ENCODE measurements at regions not wholly inside any gene's neighbourhood (a gene's known extent, or its start where the extent isn't known, plus 50 kb on each side); places are given as distances from the start of the nearest gene placed in this dataset.

GRCh38 chr11:69972351-69972802 is 105.7 kb upstream of the ANO1 start:
- H3K27me3 ChIP-seq (ENCODE audit: insufficient read depth, low read length, poor library complexity, severe bottlenecking): no peaks in the 10 kb centered on the region
- H3K4me1 ChIP-seq (ENCODE audit: insufficient read depth, low read length, poor library complexity, severe bottlenecking): peaks cover 13% of the 10 kb centered on the region
- no peaks in the 10 kb centered on the region for H3K79me2 ChIP-seq (ENCODE audit: insufficient read depth, low read length)
- H3K4me3 ChIP-seq (ENCODE audit: low read length, poor library complexity, severe bottlenecking): no peak overlapping the region
- H2AFZ ChIP-seq (ENCODE audit: low read length): peak overlapping the region; percentile 37; the same call in 1 of the 2 replicates
- no peaks in the 10 kb centered on the region for H3K36me3 ChIP-seq (ENCODE audit: insufficient read depth, low read length)
- no peaks in the 10 kb centered on the region for H3K9me3 ChIP-seq (ENCODE audit: insufficient read depth, low read depth, low read length)
- no peak overlapping the region for H3K9ac ChIP-seq (ENCODE audit: low read depth, low read length, poor library complexity, severe bottlenecking)
- no peaks in the 10 kb centered on the region for H3F3A ChIP-seq (ENCODE audit: low read depth)
- no peaks in the 10 kb centered on the region for H4K20me1 ChIP-seq (ENCODE audit: insufficient read depth, low read length, poor library complexity, severe bottlenecking)
- peak overlapping the region; percentile 4 for H3K4me2 ChIP-seq (ENCODE audit: low read depth, low read length, poor library complexity, severe bottlenecking)
- H3K9me2 ChIP-seq (replicated peaks; ENCODE audit: low read depth, low read length): no peaks in the 10 kb centered on the region
- TF ChIP-seq EZH2phosphoT487 (IDR thresholded peaks at IDR 0.05; ENCODE audit: borderline replicate concordance): no peak
- no peak for TF ChIP-seq CTCF (conservative IDR thresholded peaks at IDR 0.05; ENCODE audit: low read length)

- TF ChIP-seq EZH2phosphoT487 (IDR thresholded peaks at IDR 0.05; ENCODE audit: borderline replicate concordance): no peak
- H3K4me3 ChIP-seq (ENCODE audit: low read length, poor library complexity, severe bottlenecking): no peak overlapping the region
- no peaks in the 10 kb centered on the region for H4K20me1 ChIP-seq (ENCODE audit: insufficient read depth, low read length, poor library complexity, severe bottlenecking)
- H3K4me1 ChIP-seq (ENCODE audit: insufficient read depth, low read length, poor library complexity, severe bottlenecking): peaks cover 13% of the 10 kb centered on the region
- no peaks in the 10 kb centered on the region for H3K36me3 ChIP-seq (ENCODE audit: insufficient read depth, low read length)
- no peaks in the 10 kb centered on the region for H3K27me3 ChIP-seq (ENCODE audit: insufficient read depth, low read length, poor library complexity, severe bottlenecking)
- H3F3A ChIP-seq (ENCODE audit: low read depth): no peaks in the 10 kb centered on the region
- H3K9ac ChIP-seq (ENCODE audit: low read depth, low read length, poor library complexity, severe bottlenecking): no peak overlapping the region
- H3K4me2 ChIP-seq (ENCODE audit: low read depth, low read length, poor library complexity, severe bottlenecking): no peak overlapping the region
- no peaks in the 10 kb centered on the region for H3K79me2 ChIP-seq (ENCODE audit: insufficient read depth, low read length)
- no peaks in the 10 kb centered on the region for H3K9me2 ChIP-seq (replicated peaks; ENCODE audit: low read depth, low read length)
- no peaks in the 10 kb centered on the region for H3K9me3 ChIP-seq (ENCODE audit: insufficient read depth, low read depth, low read length)
- H2AFZ ChIP-seq (ENCODE audit: low read length): no peak overlapping the region
Observed at GRCh38 chr11:69974528-69974927, 103.6 kb upstream of the ANO1 start.

- H3K79me2 ChIP-seq (ENCODE audit: insufficient read depth, low read length): no peaks in the 10 kb centered on the region
- no peaks in the 10 kb centered on the region for H3K27me3 ChIP-seq (ENCODE audit: insufficient read depth, low read length, poor library complexity, severe bottlenecking)
- peaks cover 6% of the 10 kb centered on the region for H3K4me1 ChIP-seq (ENCODE audit: insufficient read depth, low read length, poor library complexity, severe bottlenecking)
- no peaks in the 10 kb centered on the region for H4K20me1 ChIP-seq (ENCODE audit: insufficient read depth, low read length, poor library complexity, severe bottlenecking)
- no peak overlapping the region for H3K9ac ChIP-seq (ENCODE audit: low read depth, low read length, poor library complexity, severe bottlenecking)
- H3K36me3 ChIP-seq (ENCODE audit: insufficient read depth, low read length): no peaks in the 10 kb centered on the region
- H3K9me3 ChIP-seq (ENCODE audit: insufficient read depth, low read depth, low read length): no peaks in the 10 kb centered on the region
- H3F3A ChIP-seq (ENCODE audit: low read depth): no peaks in the 10 kb centered on the region
- TF ChIP-seq CTCF (conservative IDR thresholded peaks at IDR 0.05; ENCODE audit: low read length) (no peak), EZH2phosphoT487 (IDR thresholded peaks at IDR 0.05; ENCODE audit: borderline replicate concordance) (no peak)
- no peak overlapping the region for H3K4me3 ChIP-seq (ENCODE audit: low read length, poor library complexity, severe bottlenecking)
- no peak overlapping the region for H3K4me2 ChIP-seq (ENCODE audit: low read depth, low read length, poor library complexity, severe bottlenecking)
- no peak overlapping the region for H2AFZ ChIP-seq (ENCODE audit: low read length)
- no peaks in the 10 kb centered on the region for H3K9me2 ChIP-seq (replicated peaks; ENCODE audit: low read depth, low read length)
Observed at GRCh38 chr11:69975822-69976221, 102.3 kb upstream of the ANO1 start.

- Histone ChIP-seq H4K20me1 (ENCODE audit: insufficient read depth, low read length, poor library complexity, severe bottlenecking) (no peaks in the 10 kb centered on the region), H3K4me2 (ENCODE audit: low read depth, low read length, poor library complexity, severe bottlenecking) (no peak overlapping the region), H3K36me3 (ENCODE audit: insufficient read depth, low read length) (no peaks in the 10 kb centered on the region), H2AFZ (ENCODE audit: low read length) (no peak overlapping the region), H3K27me3 (ENCODE audit: insufficient read depth, low read length, poor library complexity, severe bottlenecking) (no peaks in the 10 kb centered on the region), H3K9me2 (replicated peaks; ENCODE audit: low read depth, low read length) (no peaks in the 10 kb centered on the region), H3K9ac (ENCODE audit: low read depth, low read length, poor library complexity, severe bottlenecking) (no peak overlapping the region), H3K4me3 (ENCODE audit: low read length, poor library complexity, severe bottlenecking) (no peak overlapping the region), H3K9me3 (ENCODE audit: insufficient read depth, low read depth, low read length) (no peaks in the 10 kb centered on the region), H3K4me1 (ENCODE audit: insufficient read depth, low read length, poor library complexity, severe bottlenecking) (peaks cover 6% of the 10 kb centered on the region), H3F3A (ENCODE audit: low read depth) (no peaks in the 10 kb centered on the region), H3K79me2 (ENCODE audit: insufficient read depth, low read length) (no peaks in the 10 kb centered on the region)
- TF ChIP-seq CTCF (conservative IDR thresholded peaks at IDR 0.05; ENCODE audit: low read length) (no peak), EZH2phosphoT487 (IDR thresholded peaks at IDR 0.05; ENCODE audit: borderline replicate concordance) (no peak)
Observed at GRCh38 chr11:69976794-69977193, 101.3 kb upstream of the ANO1 start.
